Loucy (cell line): ENCODE measurements at regions not wholly inside any gene's neighbourhood (a gene's known extent, or its start where the extent isn't known, plus 50 kb on each side); places are given as distances from the start of the nearest gene placed in this dataset.

ENCODE experiments used
- EZH2phosphoT487 ChIP-seq: fragments of 200-600 bp; IDR thresholded peaks from 2 replicates; pipeline ENCODE4 v1.6.1; 2018; ENCODE audit warnings: antibody characterized with exemption, mild to moderate bottlenecking, moderate library complexity, borderline replicate concordance
- TF ChIP-seq, protein P1 (sequence below): fragments of 200-600 bp; sonication (generic); conservative IDR thresholded peaks from 2 replicates; pipeline ENCODE4 v1.5.1; 2014; ENCODE audit warnings: mild to moderate bottlenecking, antibody characterized with exemption, low read length

DNA sequence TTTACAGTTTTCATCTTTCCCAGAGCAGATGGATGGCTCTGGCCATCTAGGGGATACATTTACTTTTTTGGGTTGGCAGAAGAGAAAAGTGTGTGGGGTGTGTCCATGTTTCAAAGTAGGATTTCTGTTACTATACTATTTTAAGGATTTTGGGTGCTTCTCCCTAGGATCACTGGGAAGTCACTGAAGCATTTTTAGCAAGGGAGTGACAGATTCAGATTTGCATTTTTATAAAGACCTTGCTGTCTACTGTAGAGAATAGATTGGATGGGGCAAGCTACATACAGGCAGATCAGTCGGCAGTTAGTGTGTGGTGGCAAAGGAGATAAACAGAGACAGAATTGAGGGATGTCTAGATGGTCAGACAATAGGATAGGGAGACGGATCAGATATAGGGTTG is 122.5 kb downstream of the TBX19 start:
- TF ChIP-seq, protein P1, sequence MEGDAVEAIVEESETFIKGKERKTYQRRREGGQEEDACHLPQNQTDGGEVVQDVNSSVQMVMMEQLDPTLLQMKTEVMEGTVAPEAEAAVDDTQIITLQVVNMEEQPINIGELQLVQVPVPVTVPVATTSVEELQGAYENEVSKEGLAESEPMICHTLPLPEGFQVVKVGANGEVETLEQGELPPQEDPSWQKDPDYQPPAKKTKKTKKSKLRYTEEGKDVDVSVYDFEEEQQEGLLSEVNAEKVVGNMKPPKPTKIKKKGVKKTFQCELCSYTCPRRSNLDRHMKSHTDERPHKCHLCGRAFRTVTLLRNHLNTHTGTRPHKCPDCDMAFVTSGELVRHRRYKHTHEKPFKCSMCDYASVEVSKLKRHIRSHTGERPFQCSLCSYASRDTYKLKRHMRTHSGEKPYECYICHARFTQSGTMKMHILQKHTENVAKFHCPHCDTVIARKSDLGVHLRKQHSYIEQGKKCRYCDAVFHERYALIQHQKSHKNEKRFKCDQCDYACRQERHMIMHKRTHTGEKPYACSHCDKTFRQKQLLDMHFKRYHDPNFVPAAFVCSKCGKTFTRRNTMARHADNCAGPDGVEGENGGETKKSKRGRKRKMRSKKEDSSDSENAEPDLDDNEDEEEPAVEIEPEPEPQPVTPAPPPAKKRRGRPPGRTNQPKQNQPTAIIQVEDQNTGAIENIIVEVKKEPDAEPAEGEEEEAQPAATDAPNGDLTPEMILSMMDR: no peak
- TF ChIP-seq EZH2phosphoT487: no peak
